GM18868 (cell line): ENCODE measurements at regions not wholly inside any gene's neighbourhood (a gene's known extent, or its start where the extent isn't known, plus 50 kb on each side); places are given as distances from the start of the nearest gene placed in this dataset.
"Not testable (repeated sequence)": the region's sequence is repeated elsewhere in the genome, so short reads cannot be mapped to it uniquely, and the experiment has no call there.

Experiments used
- ATAC-seq: cut with Tn5 transposase; IDR thresholded peaks from one replicate; pipeline ENCODE4 v1.9.1; 2021; ENCODE audit warnings: mild to moderate bottlenecking, moderate library complexity; ENCODE audit not compliant: unreplicated experiment

GRCh38 chr18:22563164-22563583 lies 145.5 kb upstream of the CTAGE1 start:
- peak; percentile 90 for ATAC-seq

GRCh38 chr18:22564036-22564435 lies 146.3 kb upstream of the CTAGE1 start:
- ATAC-seq: no peak

- no peak for ATAC-seq
Observed at GRCh38 chr18:22566703-22567420, 149.1 kb upstream of the CTAGE1 start.

- no peak for ATAC-seq
Observed at GRCh38 chr18:22567794-22568193, 150.1 kb upstream of the CTAGE1 start.

GRCh38 chr18:22570492-22570891 lies 152.8 kb upstream of the CTAGE1 start:
- ATAC-seq: no peak

- no peak for ATAC-seq
Observed at GRCh38 chr18:22572341-22572740, 154.6 kb upstream of the CTAGE1 start.

- ATAC-seq: no peak
Observed at GRCh38 chr18:22579271-22579670, 161.6 kb upstream of the CTAGE1 start.

- no peak for ATAC-seq
Observed at GRCh38 chr18:22585333-22585732, 167.6 kb upstream of the CTAGE1 start.

GRCh38 chr18:22585821-22586220 lies 168.1 kb upstream of the CTAGE1 start:
- ATAC-seq: no peak

- ATAC-seq: no peak
Observed at GRCh38 chr18:22591222-22591621, 173.5 kb upstream of the CTAGE1 start.

GRCh38 chr18:22594155-22594690 lies 176.5 kb upstream of the CTAGE1 start:
- ATAC-seq: no peak

GRCh38 chr18:22601481-22601880 lies 183.8 kb upstream of the CTAGE1 start:
- ATAC-seq: no peak

GRCh38 chr18:22602456-22602855 lies 184.7 kb upstream of the CTAGE1 start:
- not testable (repeated sequence) for ATAC-seq

GRCh38 chr18:22603902-22604301 lies 186.2 kb upstream of the CTAGE1 start:
- no peak for ATAC-seq

GRCh38 chr18:22604390-22604985 lies 186.8 kb upstream of the CTAGE1 start:
- no peak for ATAC-seq

GRCh38 chr18:22604986-22605421 lies 187.3 kb upstream of the CTAGE1 start:
- ATAC-seq: no peak

GRCh38 chr18:22605736-22606135 lies 188.0 kb upstream of the CTAGE1 start:
- no peak for ATAC-seq

- no peak for ATAC-seq
Observed at GRCh38 chr18:22606563-22607283, 189.0 kb upstream of the CTAGE1 start.

GRCh38 chr18:22607284-22607635 lies 189.5 kb upstream of the CTAGE1 start:
- ATAC-seq: no peak

- ATAC-seq: no peak
Observed at GRCh38 chr18:22608847-22609246, 191.1 kb upstream of the CTAGE1 start.

GRCh38 chr18:22609642-22610041 lies 191.9 kb upstream of the CTAGE1 start:
- no peak for ATAC-seq
